Embryonic facial prominence (tissue), 1 donor: ENCODE measurements at regions not wholly inside any gene's neighbourhood (a gene's known extent, or its start where the extent isn't known, plus 50 kb on each side); places are given as distances from the start of the nearest gene placed in this dataset.
"Not testable (repeated sequence)": the region's sequence is repeated elsewhere in the genome, so short reads cannot be mapped to it uniquely, and the experiment has no call there.

Experiments
- DNase-seq: peaks from one replicate; pipeline ENCODE4 v3.0.0-alpha.2; 2016; ENCODE audit errors: extremely low spot score

- not testable (repeated sequence) for DNase-seq
Measured at GRCh38 chr12:124218650-124219049, 76.2 kb upstream of the RFLNA start.

GRCh38 chr12:124222368-124223245, 72.3 kb upstream of the RFLNA start:
- no peak for DNase-seq

GRCh38 chr12:124223733-124224138, 71.2 kb upstream of the RFLNA start:
- not testable (repeated sequence) for DNase-seq

- DNase-seq = no peak
Measured at GRCh38 chr12:124224535-124225110, 70.3 kb upstream of the RFLNA start.

GRCh38 chr12:124225730-124226129, 69.2 kb upstream of the RFLNA start:
- no peak for DNase-seq

- DNase-seq = no peak
Measured at GRCh38 chr12:124227951-124228711, 66.8 kb upstream of the RFLNA start.

GRCh38 chr12:124229520-124229919, 65.4 kb upstream of the RFLNA start:
- no peak for DNase-seq

- no peak for DNase-seq
Measured at GRCh38 chr12:124230117-124230757, 64.7 kb upstream of the RFLNA start.

- DNase-seq = no peak
Measured at GRCh38 chr12:124230789-124231188, 64.1 kb upstream of the RFLNA start.

GRCh38 chr12:124231980-124232653, 62.8 kb upstream of the RFLNA start:
- no peak for DNase-seq

- DNase-seq = no peak
Measured at GRCh38 chr12:124232654-124232987, 62.3 kb upstream of the RFLNA start.

- no peak for DNase-seq
Measured at GRCh38 chr12:124233041-124233796, 61.7 kb upstream of the RFLNA start.

GRCh38 chr12:124233846-124234640, 60.9 kb upstream of the RFLNA start:
- DNase-seq = no peak

GRCh38 chr12:124236625-124237031, 58.3 kb upstream of the RFLNA start:
- no peak for DNase-seq

GRCh38 chr12:124238886-124239285, 56.0 kb upstream of the RFLNA start:
- DNase-seq = no peak

- no peak for DNase-seq
Measured at GRCh38 chr12:124240493-124240892, 54.4 kb upstream of the RFLNA start.

GRCh38 chr12:124241776-124242528, 52.9 kb upstream of the RFLNA start:
- DNase-seq = no peak

- DNase-seq = no peak
Measured at GRCh38 chr12:124242529-124243065, 52.3 kb upstream of the RFLNA start.

- DNase-seq = no peak
Measured at GRCh38 chr12:124243936-124244335, 51.0 kb upstream of the RFLNA start.
